K562 (cell line): ENCODE measurements at regions not wholly inside any gene's neighbourhood (a gene's known extent, or its start where the extent isn't known, plus 50 kb on each side); places are given as distances from the start of the nearest gene placed in this dataset.

Experiments
- ATAC-seq: fragments of 200-7000 bp; cut with Tn5 transposase; 3 replicates; pipeline ENCODE4 v1.9.1; 2020; ENCODE audit warnings: moderate library complexity
- BruUV-seq: library from RNA; stranded (reverse); fragments of 400-500 nt; replicated peaks from 2 replicates; lab custom pipeline; 2021; lab: Mats Ljungman, UMichigan
- CTCF ChIA-PET: fragments of 300-600 bp; formaldehyde crosslinking; extraction: SDS; loops from one replicate; lab custom pipeline; 2021; ENCODE audit warnings: low intra/inter-chr PET ratio; lab: Yijun Ruan, JAX
- POLR2A ChIA-PET: fragments of 300-600, 350-650 bp; sonication (Branson Sonifier 250); formaldehyde crosslinking; extraction: SDS; loops from one replicate; lab custom pipeline; 2021; ENCODE audit warnings: antibody characterized with exemption, inconsistent platforms; lab: Yijun Ruan, JAX
- DNase-seq, 4 experiments: peaks; one replicate each; pipeline versions ENCODE4 v3.0.0 to v3.0.0-alpha.2; 2011 to 2018; ENCODE audit warnings: low spot score in 3 of 4, mixed read lengths in 3 of 4; ENCODE audit errors: extremely low read depth in 1 of 4
- FAIRE-seq: peaks from 2 replicates; lab custom pipeline; 2011; peaks lifted over from hg19 to GRCh38; lab: Jason Lieb, UNC
- H2AFZ ChIP-seq: 2 replicates; pipeline ENCODE4 v1.6.0; 2011; ENCODE audit warnings: low read depth, low read length, control low read depth, inconsistent platforms
- H3K27ac ChIP-seq: fragments of 200-600 bp; 3 replicates; pipeline ENCODE4 v1.8.0; 2011; ENCODE audit warnings: low read depth, mild to moderate bottlenecking, control low read depth, inconsistent platforms, low read length, moderate library complexity, mixed read lengths; ENCODE audit errors: extremely low read depth
- H3K27me3 ChIP-seq, 2 experiments: fragments of 300-600 bp in 1 of 2; 2 replicates in 1 of 2; 3 replicates in 1 of 2; pipeline versions ENCODE4 v1.6.0 to v1.8.0; 2011; ENCODE audit warnings: inconsistent platforms in 2 of 2, low read length in 2 of 2, mild to moderate bottlenecking in 1 of 2, mixed read lengths in 1 of 2, moderate library complexity in 1 of 2; ENCODE audit not compliant: control insufficient read depth in 2 of 2, insufficient read depth in 2 of 2
- H3K36me3 ChIP-seq: fragments of 300-600 bp; 3 replicates; pipeline ENCODE4 v1.8.0; 2011; ENCODE audit warnings: mild to moderate bottlenecking, low read length, inconsistent platforms; ENCODE audit not compliant: control insufficient read depth, insufficient read depth
- H3K4me1 ChIP-seq, 2 experiments: fragments of 200-600 bp in 1 of 2; replicated peaks in 1 of 2; 2 replicates in 1 of 2; 3 replicates in 1 of 2; pipeline versions ENCODE4 v1.5.1 to v1.8.0; 2011; ENCODE audit warnings: inconsistent platforms in 2 of 2, low read length in 2 of 2, mild to moderate bottlenecking in 1 of 2, mixed read lengths in 1 of 2, moderate library complexity in 1 of 2; ENCODE audit not compliant: control insufficient read depth in 2 of 2, insufficient read depth in 2 of 2
- H3K4me2 ChIP-seq: 2 replicates; pipeline ENCODE4 v1.6.1; 2011; ENCODE audit warnings: low read length, control low read depth, inconsistent platforms, mixed read lengths; ENCODE audit not compliant: insufficient read depth
- H3K4me3 ChIP-seq: fragments of 200-600 bp; sonication (generic), shearing (Covaris generic); 2 replicates; pipeline ENCODE4 v1.5.1; 2016; ENCODE audit warnings: control low read depth, inconsistent platforms
- H3K79me2 ChIP-seq: fragments of 200-600 bp; 3 replicates; pipeline ENCODE4 v1.8.0; 2011; ENCODE audit warnings: low read length, inconsistent platforms; ENCODE audit not compliant: control insufficient read depth, insufficient read depth
- H3K9ac ChIP-seq, 2 experiments: 2 replicates each; pipeline versions ENCODE4 v1.6.0 to v1.6.1; 2011; ENCODE audit warnings: low read depth in 2 of 2, low read length in 2 of 2, control low read depth in 1 of 2, inconsistent platforms in 1 of 2, mild to moderate bottlenecking in 1 of 2, mixed read lengths in 1 of 2; ENCODE audit not compliant: insufficient read depth in 1 of 2
- H3K9me1 ChIP-seq: one replicate; pipeline ENCODE4 v1.6.0; 2011; ENCODE audit warnings: inconsistent platforms, mild to moderate bottlenecking, low read length, moderate library complexity; ENCODE audit not compliant: control insufficient read depth, insufficient read depth
- H3K9me3 ChIP-seq: replicated peaks from 2 replicates; pipeline ENCODE4 v1.5.1; 2011; ENCODE audit warnings: low read depth, low read length, inconsistent platforms; ENCODE audit not compliant: control insufficient read depth, insufficient read depth
- H4K20me1 ChIP-seq: replicated peaks from 2 replicates; pipeline ENCODE4 v1.6.1; 2011; ENCODE audit warnings: low read length, inconsistent platforms, mixed read lengths; ENCODE audit not compliant: control insufficient read depth, insufficient read depth
- BRCA1 ChIP-seq, 2 experiments: fragments of 450-650 bp in 1 of 2; sonication (generic) in 1 of 2; formaldehyde crosslinking in 1 of 2; IDR thresholded peaks; 2 replicates each; pipeline versions ENCODE4 v1.5.0 to v1.6.1; 2017 to 2020; ENCODE audit warnings: mild to moderate bottlenecking in 1 of 2, missing genetic modification reagents in 1 of 2
- BRF1 ChIP-seq: IDR thresholded peaks from 3 replicates; pipeline ENCODE4 v1.6.1; 2011; ENCODE audit warnings: borderline replicate concordance, mild to moderate bottlenecking; ENCODE audit not compliant: insufficient read length; ENCODE audit errors: extremely low read depth
- CBX5 ChIP-seq: IDR thresholded peaks from 2 replicates; pipeline ENCODE4 v1.6.1; 2014; ENCODE audit warnings: low read depth, borderline replicate concordance
- CC2D1A ChIP-seq: fragments of 450-650 bp; IDR thresholded peaks from 2 replicates; pipeline ENCODE4 v1.6.1; 2017; ENCODE audit warnings: mild to moderate bottlenecking
- FOXA1 ChIP-seq: fragments of 450-650 bp; IDR thresholded peaks from 2 replicates; pipeline ENCODE4 v1.6.1; 2016; ENCODE audit warnings: mild to moderate bottlenecking, borderline replicate concordance
- HDAC2 ChIP-seq: fragments of 450-650 bp; IDR thresholded peaks from 2 replicates; pipeline ENCODE4 v1.6.1; 2016; ENCODE audit warnings: mild to moderate bottlenecking
- NKRF ChIP-seq: fragments of 450-650 bp; IDR thresholded peaks from 2 replicates; pipeline ENCODE4 v1.6.1; 2016; ENCODE audit warnings: borderline replicate concordance
- RBBP5 ChIP-seq: fragments of 200-600 bp; sonication (generic); IDR thresholded peaks from 2 replicates; pipeline ENCODE4 v1.6.1; 2012; ENCODE audit warnings: borderline replicate concordance, mild to moderate bottlenecking, low read length, control low read depth, inconsistent platforms; ENCODE audit not compliant: insufficient read depth, poor library complexity, severe bottlenecking
- RFX7 ChIP-seq: fragments of 250-450 bp; sonication (Bioruptor Pico); IDR thresholded peaks from 2 replicates; pipeline ENCODE4 v1.5.1; 2021; ENCODE audit warnings: mild to moderate bottlenecking
- SIN3A ChIP-seq, 2 experiments: fragments of 150-350 bp in 1 of 2; IDR thresholded peaks; 2 replicates each; pipeline ENCODE4 v1.6.1; 2011 to 2016; ENCODE audit warnings: borderline replicate concordance in 2 of 2, low read depth in 2 of 2, low read length in 2 of 2, mild to moderate bottlenecking in 2 of 2, moderate library complexity in 2 of 2; ENCODE audit not compliant: control insufficient read depth in 1 of 2
- SNAPC5 ChIP-seq: fragments of 250-450 bp; sonication (Bioruptor Pico); IDR thresholded peaks from 2 replicates; pipeline ENCODE4 v1.8.0; 2021; ENCODE audit warnings: moderate library complexity, mild to moderate bottlenecking, inconsistent platforms
- SPI1 ChIP-seq: IDR thresholded peaks from 2 replicates; pipeline ENCODE4 v1.6.1; 2011; ENCODE audit warnings: low read depth, low read length, control low read depth, borderline replicate concordance
- STAT5B ChIP-seq: fragments of 250-450 bp; sonication (Bioruptor Pico); IDR thresholded peaks from 2 replicates; pipeline ENCODE4 v1.8.0; 2021; ENCODE audit warnings: mild to moderate bottlenecking, inconsistent platforms
- XRCC5 ChIP-seq: fragments of 200-400 bp; formaldehyde crosslinking; IDR thresholded peaks from 2 replicates; pipeline ENCODE4 v1.6.1; 2017; ENCODE audit warnings: low read depth, mild to moderate bottlenecking, low read length
- ZNF175 ChIP-seq: fragments of 200-800 bp; sonication (Bioruptor generic); IDR thresholded peaks from 2 replicates; pipeline ENCODE4 v1.6.1; 2016; ENCODE audit warnings: low read depth, mild to moderate bottlenecking, missing genetic modification characterization, missing compliant biosample characterization
- ZNF23 ChIP-seq: fragments of 250-450 bp; sonication (Bioruptor Pico); IDR thresholded peaks from 2 replicates; pipeline ENCODE4 v1.4.0; 2020; ENCODE audit warnings: mild to moderate bottlenecking
- ZNF274 ChIP-seq: IDR thresholded peaks from 2 replicates; pipeline ENCODE4 v1.6.1; 2011; ENCODE audit warnings: low read depth, mild to moderate bottlenecking, low read length, moderate library complexity, borderline replicate concordance
- ZNF280B ChIP-seq: fragments of 250-450 bp; sonication (Bioruptor Pico); IDR thresholded peaks from 2 replicates; pipeline ENCODE4 v1.5.1; 2021; ENCODE audit warnings: mild to moderate bottlenecking
- ZNF699 ChIP-seq: fragments of 250-450 bp; sonication (Bioruptor Pico); IDR thresholded peaks from 2 replicates; pipeline ENCODE4 v1.8.0; 2021; ENCODE audit warnings: mild to moderate bottlenecking, moderate library complexity; ENCODE audit not compliant: insufficient replicate concordance
- WGBS: fragments of 100-300 bp; shearing (Covaris generic); methylation state at CpG from one replicate; pipeline ENCODE4 v1.1.6; 2016; ENCODE audit warnings: low coverage, mixed read lengths; ENCODE audit not compliant: insufficient coverage; ENCODE audit errors: missing lambda C conversion rate; 5-methylcytosine and 5-hydroxymethylcytosine counted together
- in situ Hi-C: fragments of 300-500 bp; cut with MboI; formaldehyde crosslinking; loops from 4 replicates; pipeline ENCODE4 v1.15.0; 2018; ENCODE audit warnings: inconsistent platforms, mixed read lengths
- intact Hi-C: fragments of 100-400 bp; cut with micrococcal nuclease; formaldehyde crosslinking; loops from 2 replicates; pipeline ENCODE4 v1.14.2; 2022

- DNase-seq, result no peak
- Histone ChIP-seq H4K20me1 (no peaks in the 10 kb centered on the region), H2AFZ (no peak overlapping the region), H3K4me2 (no peak overlapping the region), H3K9ac (no peak overlapping the region), H3K9me3 (no peaks in the 10 kb centered on the region), H3K79me2 (no peaks in the 10 kb centered on the region), H3K9me1 (no peaks in the 10 kb centered on the region), H3K4me1 (no peaks in the 10 kb centered on the region), H3K27me3 (no peaks in the 10 kb centered on the region), H3K27ac (no peak overlapping the region), H3K4me3 (no peak overlapping the region), H3K36me3 (no peaks in the 10 kb centered on the region)
- 0% methylated on average over 1 of the region's 3 CpGs for WGBS
- no peak for FAIRE-seq
- ChIA-PET POLR2A (no interaction called here), CTCF (no interaction called here)
- no peak for ATAC-seq
- intact Hi-C loops, result no loop called here
- BruUV-seq, result no TSS peak
- TF ChIP-seq XRCC5, result no peak
- no peak for TF ChIP-seq CC2D1A
- TF ChIP-seq BRCA1 (IDR thresholded peaks at IDR 0.05), result no peak
- no peak for TF ChIP-seq BRCA1 (CRISPR knock-in tag; IDR thresholded peaks at IDR 0.05)
- no peak for TF ChIP-seq SNAPC5
- TF ChIP-seq ZNF175 (CRISPR knock-in tag), result no peak
- no peak for TF ChIP-seq RBBP5
- no peak for TF ChIP-seq SIN3A (IDR thresholded peaks at IDR 0.05; ENCODE audit: borderline replicate concordance in 2 of 2, control insufficient read depth in 1 of 2, low read depth in 2 of 2, low read length in 2 of 2)
- TF ChIP-seq ZNF23, result no peak
- no peak for TF ChIP-seq BRF1
- no peak for TF ChIP-seq FOXA1
- no peak for TF ChIP-seq CBX5
- TF ChIP-seq RFX7 (CRISPR knock-in tag), result no peak
- no peak for TF ChIP-seq NKRF
- no peak for TF ChIP-seq ZNF280B (CRISPR knock-in tag)
- no peak for TF ChIP-seq ZNF274
- TF ChIP-seq STAT5B (CRISPR knock-in tag), result no peak
- TF ChIP-seq ZNF699, result no peak
- TF ChIP-seq HDAC2, result no peak
- no peak for TF ChIP-seq SPI1
- in situ Hi-C loops, result no loop called here
These were observed 283.5 kb upstream of the DACH1 start for GRCh38 chr13:72150502-72150901.
